ENCODE measurements at regions not wholly inside any gene's neighbourhood (a gene's known extent, or its start where the extent isn't known, plus 50 kb on each side); places are given as distances from the start of the nearest gene placed in this dataset.

- Mint-ChIP-seq H3K4me1 (ENCODE audit: low read depth) (no peaks in the 10 kb centered on the region), H3K36me3 (ENCODE audit: low read depth) (no peaks in the 10 kb centered on the region), H3K27me3 (peaks cover 65% of the 10 kb centered on the region), H3K9me3 (no peaks in the 10 kb centered on the region), H3K27ac (no peak overlapping the region), H3K4me3 (no peak overlapping the region)
- no peaks in the 10 kb centered on the region for H3K9me3 ChIP-seq (ENCODE audit: control insufficient read depth in 1 of 2, insufficient read depth in 1 of 2, low read length in 2 of 2)
- CTCF ChIA-PET, result no interaction called here
- no peak for ATAC-seq (ENCODE audit: poor library complexity)
- POLR2A ChIA-PET, result no interaction called here
- H3K27ac ChIP-seq (ENCODE audit: low read depth in 1 of 2, low read length in 2 of 2), result no peak overlapping the region
- peaks cover 2 to 18% of the 10 kb centered on the region in 2 experiments for H3K27me3 ChIP-seq (ENCODE audit: control insufficient read depth in 1 of 2, insufficient read depth in 2 of 2, low read length in 2 of 2)
- TF ChIP-seq, protein P1, sequence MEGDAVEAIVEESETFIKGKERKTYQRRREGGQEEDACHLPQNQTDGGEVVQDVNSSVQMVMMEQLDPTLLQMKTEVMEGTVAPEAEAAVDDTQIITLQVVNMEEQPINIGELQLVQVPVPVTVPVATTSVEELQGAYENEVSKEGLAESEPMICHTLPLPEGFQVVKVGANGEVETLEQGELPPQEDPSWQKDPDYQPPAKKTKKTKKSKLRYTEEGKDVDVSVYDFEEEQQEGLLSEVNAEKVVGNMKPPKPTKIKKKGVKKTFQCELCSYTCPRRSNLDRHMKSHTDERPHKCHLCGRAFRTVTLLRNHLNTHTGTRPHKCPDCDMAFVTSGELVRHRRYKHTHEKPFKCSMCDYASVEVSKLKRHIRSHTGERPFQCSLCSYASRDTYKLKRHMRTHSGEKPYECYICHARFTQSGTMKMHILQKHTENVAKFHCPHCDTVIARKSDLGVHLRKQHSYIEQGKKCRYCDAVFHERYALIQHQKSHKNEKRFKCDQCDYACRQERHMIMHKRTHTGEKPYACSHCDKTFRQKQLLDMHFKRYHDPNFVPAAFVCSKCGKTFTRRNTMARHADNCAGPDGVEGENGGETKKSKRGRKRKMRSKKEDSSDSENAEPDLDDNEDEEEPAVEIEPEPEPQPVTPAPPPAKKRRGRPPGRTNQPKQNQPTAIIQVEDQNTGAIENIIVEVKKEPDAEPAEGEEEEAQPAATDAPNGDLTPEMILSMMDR (IDR thresholded peaks at IDR 0.05), result no peak
- H3K36me3 ChIP-seq (ENCODE audit: insufficient read depth, low read length), result no peaks in the 10 kb centered on the region
- no peak overlapping the region for H3K4me3 ChIP-seq (ENCODE audit: low read length)
- DNase-seq, result no peak
- intact Hi-C loops (cut with DNase I, micrococcal nuclease), result no loop called here
- H3K4me1 ChIP-seq (ENCODE audit: insufficient read depth, low read length), result no peaks in the 10 kb centered on the region
These were observed 83.1 kb downstream of the SST start for GRCh38 chr3:187587076-187587475.

- no peaks in the 10 kb centered on the region for H3K4me1 Mint-ChIP-seq (ENCODE audit: low read depth)
- Histone ChIP-seq H3K4me1 (ENCODE audit: insufficient read depth, low read length) (no peaks in the 10 kb centered on the region), H3K4me3 (ENCODE audit: low read length) (no peak overlapping the region), H3K27me3 (ENCODE audit: control insufficient read depth in 1 of 2, insufficient read depth in 2 of 2, low read length in 2 of 2) (peaks cover 2 to 9% of the 10 kb centered on the region in 2 experiments), H3K9me3 (ENCODE audit: control insufficient read depth in 1 of 2, insufficient read depth in 1 of 2, low read length in 2 of 2) (no peaks in the 10 kb centered on the region), H3K36me3 (ENCODE audit: insufficient read depth, low read length) (no peaks in the 10 kb centered on the region), H3K27ac (ENCODE audit: low read depth in 1 of 2, low read length in 2 of 2) (no peak overlapping the region)
- DNase-seq (no peak), ATAC-seq (ENCODE audit: poor library complexity) (no peak)
- no peak overlapping the region for H3K4me3 Mint-ChIP-seq
- TF ChIP-seq, protein P1 (IDR thresholded peaks at IDR 0.05), result no peak
- H3K27ac Mint-ChIP-seq, result no peak overlapping the region
- POLR2A ChIA-PET, result no interaction called here
- intact Hi-C loops (cut with DNase I, micrococcal nuclease), result no loop called here
- H3K27me3 Mint-ChIP-seq, result peaks cover 58% of the 10 kb centered on the region
- CTCF ChIA-PET, result no interaction called here
- no peaks in the 10 kb centered on the region for H3K36me3 Mint-ChIP-seq (ENCODE audit: low read depth)
- H3K9me3 Mint-ChIP-seq, result no peaks in the 10 kb centered on the region
These were observed 84.0 kb downstream of the SST start for GRCh38 chr3:187586226-187586625.

GRCh38 chr3:187572441-187572840 lies 97.8 kb downstream of the SST start:
- POLR2A ChIA-PET, result no interaction called here
- no peaks in the 10 kb centered on the region for H3K4me1 ChIP-seq (ENCODE audit: insufficient read depth, low read length)
- Mint-ChIP-seq H3K4me1 (ENCODE audit: low read depth) (no peaks in the 10 kb centered on the region), H3K36me3 (ENCODE audit: low read depth) (no peaks in the 10 kb centered on the region), H3K9me3 (no peaks in the 10 kb centered on the region), H3K4me3 (no peak overlapping the region), H3K27ac (no peak overlapping the region), H3K27me3 (peaks cover 29% of the 10 kb centered on the region)
- H3K27me3 ChIP-seq (ENCODE audit: control insufficient read depth in 1 of 2, insufficient read depth in 2 of 2, low read length in 2 of 2), result peaks cover 0 to 8% of the 10 kb centered on the region in 2 experiments
- CTCF ChIA-PET, result no interaction called here
- TF ChIP-seq, protein P1 (IDR thresholded peaks at IDR 0.05), result no peak
- no peak overlapping the region for H3K27ac ChIP-seq (ENCODE audit: low read depth in 1 of 2, low read length in 2 of 2)
- H3K4me3 ChIP-seq (ENCODE audit: low read length), result no peak overlapping the region
- H3K36me3 ChIP-seq (ENCODE audit: insufficient read depth, low read length), result no peaks in the 10 kb centered on the region
- intact Hi-C loops (cut with DNase I, micrococcal nuclease), result no loop called here
- no peak for DNase-seq
- H3K9me3 ChIP-seq (ENCODE audit: control insufficient read depth in 1 of 2, insufficient read depth in 1 of 2, low read length in 2 of 2), result no peaks in the 10 kb centered on the region
- ATAC-seq (ENCODE audit: poor library complexity), result no peak

Measured in CD4-positive, alpha-beta T cell (primary cell).